HEK293T (cell line): ENCODE measurements at regions not wholly inside any gene's neighbourhood (a gene's known extent, or its start where the extent isn't known, plus 50 kb on each side); places are given as distances from the start of the nearest gene placed in this dataset.

Source experiments
- BHLHE40 ChIP-seq: fragments of 450-650 bp; IDR thresholded peaks from 2 replicates; pipeline ENCODE4 v1.6.1; 2016; ENCODE audit warnings: mild to moderate bottlenecking, moderate library complexity, borderline replicate concordance
- CTBP1 ChIP-seq: fragments of 450-650 bp; IDR thresholded peaks from 2 replicates; pipeline ENCODE4 v1.6.1; 2016; ENCODE audit warnings: borderline replicate concordance
- ELF4 ChIP-seq: fragments of 450-650 bp; IDR thresholded peaks from 2 replicates; pipeline ENCODE4 v1.6.1; 2017; ENCODE audit warnings: antibody characterized with exemption
- FOXK2 ChIP-seq: fragments of 450-650 bp; IDR thresholded peaks from 2 replicates; pipeline ENCODE4 v1.6.1; 2016; ENCODE audit warnings: mild to moderate bottlenecking
- FOXM1 ChIP-seq: fragments of 450-650 bp; IDR thresholded peaks from 2 replicates; pipeline ENCODE4 v1.6.1; 2017; ENCODE audit warnings: mild to moderate bottlenecking, borderline replicate concordance
- HDGF ChIP-seq: fragments of 450-650 bp; IDR thresholded peaks from 2 replicates; pipeline ENCODE4 v1.6.1; 2017; ENCODE audit warnings: antibody characterized with exemption, borderline replicate concordance
- LEF1 ChIP-seq: fragments of 450-650 bp; IDR thresholded peaks from 2 replicates; pipeline ENCODE4 v1.6.1; 2017; ENCODE audit warnings: mild to moderate bottlenecking, borderline replicate concordance
- NFRKB ChIP-seq: fragments of 450-650 bp; IDR thresholded peaks from 2 replicates; pipeline ENCODE4 v1.6.1; 2016; ENCODE audit warnings: mild to moderate bottlenecking, moderate library complexity
- SP1 ChIP-seq: fragments of 450-650 bp; IDR thresholded peaks from 2 replicates; pipeline ENCODE4 v1.6.1; 2017
- SUZ12 ChIP-seq: fragments of 450-650 bp; IDR thresholded peaks from 2 replicates; pipeline ENCODE4 v1.6.1; 2016; ENCODE audit warnings: mild to moderate bottlenecking
- TARDBP ChIP-seq: fragments of 450-650 bp; IDR thresholded peaks from 2 replicates; pipeline ENCODE4 v1.6.1; 2016
- ZNF384 ChIP-seq: fragments of 450-650 bp; IDR thresholded peaks from 2 replicates; pipeline ENCODE4 v1.6.1; 2016
- TF ChIP-seq, protein P1 (sequence below): fragments of 450-650 bp; IDR thresholded peaks from 2 replicates; pipeline ENCODE4 v1.6.1; 2016

DNA sequence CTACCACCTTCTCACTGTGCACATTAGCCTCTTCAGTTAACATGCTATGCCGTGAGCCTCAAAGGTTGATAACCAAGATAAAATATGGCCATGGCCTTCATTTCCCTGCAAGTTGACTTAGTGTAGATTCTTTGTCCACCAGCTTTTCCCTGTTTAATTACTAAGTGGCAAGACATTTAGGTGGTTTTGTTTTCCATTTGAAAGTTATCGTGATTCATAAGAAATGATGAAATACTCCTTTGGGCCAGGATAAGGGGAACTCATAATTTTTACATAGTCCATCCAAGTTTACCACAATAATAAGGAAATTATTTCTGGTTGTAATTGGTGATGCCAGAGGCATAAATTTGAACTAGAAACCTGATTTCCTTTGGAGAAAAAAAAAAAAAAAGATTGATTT, 609.6 kb downstream of the TAF11L14 start:
- TF ChIP-seq NFRKB, result no peak
- TF ChIP-seq ELF4, result no peak
- TF ChIP-seq SP1, result no peak
- TF ChIP-seq HDGF, result no peak
- no peak for TF ChIP-seq LEF1
- TF ChIP-seq SUZ12, result no peak
- TF ChIP-seq BHLHE40, result no peak
- TF ChIP-seq CTBP1, result no peak
- TF ChIP-seq FOXM1, result no peak
- TF ChIP-seq FOXK2, result no peak
- TF ChIP-seq ZNF384, result no peak
- TF ChIP-seq, protein P1, sequence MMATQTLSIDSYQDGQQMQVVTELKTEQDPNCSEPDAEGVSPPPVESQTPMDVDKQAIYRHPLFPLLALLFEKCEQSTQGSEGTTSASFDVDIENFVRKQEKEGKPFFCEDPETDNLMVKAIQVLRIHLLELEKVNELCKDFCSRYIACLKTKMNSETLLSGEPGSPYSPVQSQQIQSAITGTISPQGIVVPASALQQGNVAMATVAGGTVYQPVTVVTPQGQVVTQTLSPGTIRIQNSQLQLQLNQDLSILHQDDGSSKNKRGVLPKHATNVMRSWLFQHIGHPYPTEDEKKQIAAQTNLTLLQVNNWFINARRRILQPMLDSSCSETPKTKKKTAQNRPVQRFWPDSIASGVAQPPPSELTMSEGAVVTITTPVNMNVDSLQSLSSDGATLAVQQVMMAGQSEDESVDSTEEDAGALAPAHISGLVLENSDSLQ, result no peak
- no peak for TF ChIP-seq TARDBP
